GM18499 (cell line): ENCODE measurements at regions not wholly inside any gene's neighbourhood (a gene's known extent, or its start where the extent isn't known, plus 50 kb on each side); places are given as distances from the start of the nearest gene placed in this dataset.
"Not testable (repeated sequence)": the region's sequence is repeated elsewhere in the genome, so short reads cannot be mapped to it uniquely, and the experiment has no call there.

Source experiments
- ATAC-seq: cut with Tn5 transposase; IDR thresholded peaks from one replicate; pipeline ENCODE4 v1.9.1; 2021; ENCODE audit warnings: moderate number of reproducible peaks; ENCODE audit not compliant: insufficient read depth, unreplicated experiment

GRCh38 chr14:41298328-41298690, 308.4 kb upstream of the LRFN5 start:
- no peak for ATAC-seq

DNA sequence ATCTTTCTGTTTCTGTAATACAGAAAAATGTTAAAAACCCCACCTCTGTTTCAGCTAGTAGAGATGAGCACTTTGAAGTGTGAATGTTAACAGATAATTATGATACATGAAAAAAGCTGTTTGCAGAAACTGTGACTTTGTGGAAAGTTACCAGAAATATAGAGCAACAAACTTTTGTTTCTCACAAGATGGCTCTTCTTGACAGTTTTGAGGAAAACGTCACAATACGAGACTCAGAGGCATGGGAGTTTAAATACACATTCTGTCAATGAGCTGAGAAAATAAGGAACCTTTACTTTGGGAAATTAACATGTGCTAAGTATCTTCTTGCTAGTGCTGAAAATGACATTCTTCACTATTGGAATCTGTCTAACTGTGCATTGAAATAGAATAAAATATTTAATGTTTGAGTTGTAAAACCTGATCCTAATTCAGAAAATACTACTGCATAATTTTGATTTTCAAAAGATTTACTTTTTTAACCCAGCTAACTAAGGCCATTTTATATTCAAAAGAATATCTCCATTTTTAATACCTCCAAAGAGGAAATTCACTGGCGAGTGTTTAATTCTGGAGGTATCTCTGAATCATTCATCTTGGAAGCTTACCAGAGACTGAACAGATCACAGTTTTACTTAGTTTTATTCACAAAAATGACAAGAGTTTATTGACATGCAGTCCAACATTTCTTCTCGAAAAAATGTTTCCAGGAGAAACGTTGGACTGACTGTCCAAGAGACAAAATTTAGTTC, 308.9 kb upstream of the LRFN5 start:
- ATAC-seq = no peak

- no peak for ATAC-seq
Observed at GRCh38 chr14:41295734-41296133, 310.9 kb upstream of the LRFN5 start.

GRCh38 chr14:41289025-41289424, 317.7 kb upstream of the LRFN5 start:
- ATAC-seq = no peak

DNA sequence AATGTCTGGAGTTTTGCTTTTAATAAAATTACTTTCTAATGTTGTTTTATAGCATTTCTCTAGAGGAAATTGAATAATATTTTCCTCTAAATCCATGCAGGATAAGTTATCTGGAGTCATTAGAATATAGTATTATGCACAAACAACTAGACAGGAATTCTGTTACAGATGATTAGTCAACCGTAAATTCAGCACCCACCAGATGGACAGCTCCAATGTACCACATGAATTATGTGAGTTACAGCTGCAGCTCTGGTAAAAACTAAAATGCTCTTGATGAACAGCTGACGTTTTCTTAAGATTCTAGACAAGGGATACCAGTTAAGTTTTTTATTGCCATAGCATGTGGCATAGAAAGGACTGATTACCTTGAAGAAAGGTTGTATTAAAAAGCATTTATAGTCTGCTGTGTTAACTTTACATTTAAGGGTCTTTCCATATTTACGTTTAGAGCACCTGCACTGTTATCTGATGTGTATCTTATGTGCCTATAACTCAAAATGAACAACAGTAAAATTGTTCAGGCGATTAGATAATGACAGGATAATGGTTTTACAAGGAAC, 321.4 kb upstream of the LRFN5 start:
- ATAC-seq = no peak

DNA sequence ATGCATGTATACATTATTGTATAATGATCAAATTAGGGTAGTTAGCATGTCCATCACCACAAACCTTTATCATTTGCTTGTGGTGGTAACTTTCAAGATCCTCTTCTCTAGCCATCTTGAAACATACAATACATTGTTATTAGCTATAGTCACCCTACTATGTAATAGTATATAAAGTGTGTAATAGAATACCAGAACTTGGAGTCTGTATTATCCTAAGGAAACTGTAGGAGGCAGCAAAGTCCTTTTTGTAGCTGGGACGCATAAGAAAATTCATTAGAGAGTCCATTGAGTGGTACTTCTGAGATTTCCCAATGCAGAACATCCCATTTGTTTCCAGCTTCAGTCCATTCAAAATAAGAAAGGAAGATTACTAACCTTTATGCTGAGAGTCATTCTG, 325.9 kb upstream of the LRFN5 start:
- ATAC-seq = no peak

GRCh38 chr14:41277450-41277849, 329.2 kb upstream of the LRFN5 start:
- no peak for ATAC-seq

GRCh38 chr14:41257476-41257875, 349.2 kb upstream of the LRFN5 start:
- no peak for ATAC-seq

DNA sequence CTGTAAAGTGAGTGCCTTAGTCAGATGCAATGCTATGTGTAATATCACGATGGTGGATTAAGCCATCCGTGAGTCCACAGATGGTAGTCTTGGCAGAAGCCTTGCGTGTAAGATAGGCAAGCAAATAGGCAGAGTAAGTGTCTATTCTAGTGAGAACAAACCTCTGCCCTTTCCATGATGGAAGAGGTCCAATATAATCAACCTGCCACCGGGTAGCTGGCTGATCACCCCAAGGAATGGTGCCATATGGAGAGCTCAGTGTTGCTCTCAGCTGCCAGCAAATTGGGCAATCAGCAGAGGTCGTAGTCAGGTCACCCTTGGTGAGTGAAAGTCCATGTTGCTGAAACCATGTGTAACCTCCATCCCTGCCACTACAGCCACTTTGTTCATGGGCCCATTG, 371.2 kb upstream of the LRFN5 start:
- ATAC-seq = no peak

- ATAC-seq = no peak
Observed at GRCh38 chr14:41230683-41231082, 376.0 kb upstream of the LRFN5 start.

GRCh38 chr14:41229824-41230223, 376.9 kb upstream of the LRFN5 start:
- no peak for ATAC-seq

- no peak for ATAC-seq
Observed at GRCh38 chr14:41225433-41225832, 381.2 kb upstream of the LRFN5 start.

DNA sequence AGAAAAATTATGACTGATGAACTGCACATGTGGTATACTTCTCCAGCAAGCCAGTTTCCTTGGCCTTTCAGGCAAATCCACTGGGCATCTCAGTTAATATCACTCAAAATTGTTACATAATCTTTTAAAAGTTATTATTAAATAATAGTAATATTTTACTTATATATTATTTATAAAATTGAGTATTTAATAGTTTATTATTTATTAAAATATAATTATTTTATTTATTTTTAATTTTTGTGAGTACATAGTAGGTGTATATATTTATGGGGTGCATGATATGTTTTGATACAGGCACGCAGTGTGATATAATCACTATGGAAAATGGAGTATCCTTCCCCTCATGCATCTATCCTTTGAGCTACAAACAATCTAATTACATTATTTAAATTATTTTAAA, 384.1 kb upstream of the LRFN5 start:
- no peak for ATAC-seq

- not testable (repeated sequence) for ATAC-seq
Observed at GRCh38 chr14:41214978-41215377, 391.7 kb upstream of the LRFN5 start.

GRCh38 chr14:41201696-41202095, 405.0 kb upstream of the LRFN5 start:
- ATAC-seq = no peak

DNA sequence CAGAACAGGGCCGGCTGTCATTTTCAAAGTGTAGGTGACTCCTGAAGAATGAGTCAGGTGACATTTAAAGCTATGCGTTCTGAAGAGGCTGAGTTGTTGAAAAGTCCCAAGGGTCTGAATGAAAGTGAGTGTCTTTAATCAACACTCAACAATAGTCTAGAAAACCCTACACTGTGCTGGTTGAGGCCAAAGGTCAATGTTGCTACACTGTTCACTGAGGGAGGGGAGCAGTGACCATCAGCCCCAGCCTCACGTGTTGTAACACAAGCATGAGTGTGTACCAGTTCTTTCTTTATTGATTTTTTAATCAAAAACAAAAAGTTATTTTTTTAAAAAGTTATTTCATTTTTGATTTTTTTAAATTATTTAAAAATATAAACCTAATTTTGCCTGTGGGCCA, 418.8 kb upstream of the LRFN5 start:
- no peak for ATAC-seq

- no peak for ATAC-seq
Observed at GRCh38 chr14:41171045-41171444, 435.6 kb upstream of the LRFN5 start.

DNA sequence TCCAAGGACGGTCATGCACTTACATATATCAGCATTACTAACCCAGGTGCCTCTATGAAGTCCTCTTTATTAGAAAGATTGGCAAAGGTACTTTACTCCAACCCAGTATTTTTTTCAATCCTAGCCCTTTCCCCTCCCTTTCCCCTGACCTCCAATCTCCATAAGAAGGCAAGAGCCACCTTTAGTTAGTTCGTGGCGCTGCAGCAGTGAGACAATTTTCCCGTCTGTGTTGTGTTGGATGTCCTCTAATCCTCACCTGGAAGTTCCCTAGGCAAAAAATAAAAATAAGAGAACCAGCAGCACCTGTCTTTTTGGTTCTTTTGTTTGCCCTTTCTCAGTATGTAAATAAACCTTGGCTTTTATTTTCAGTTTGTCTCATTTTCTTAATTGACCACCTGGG, 439.6 kb upstream of the LRFN5 start:
- no peak for ATAC-seq

- no peak for ATAC-seq
Observed at GRCh38 chr14:41154143-41154807, 452.4 kb upstream of the LRFN5 start.

DNA sequence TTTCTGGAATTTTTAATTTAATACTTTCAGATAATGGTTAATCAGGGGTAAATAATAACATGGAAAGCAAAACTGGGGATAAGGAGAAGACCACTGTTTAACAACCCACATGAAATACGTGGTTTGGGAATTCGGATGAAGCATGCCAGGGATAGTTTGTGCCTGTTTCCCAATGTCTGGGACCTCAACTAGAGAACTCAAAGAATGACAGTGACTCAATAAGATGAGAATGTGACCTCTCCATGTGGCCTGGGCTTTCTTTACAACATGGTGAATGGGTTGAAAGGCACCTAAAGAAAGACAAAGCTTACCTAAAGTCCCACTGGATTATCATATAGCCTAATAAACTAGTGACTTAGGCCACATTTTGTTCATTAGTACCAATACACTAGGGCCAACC, 460.3 kb upstream of the LRFN5 start:
- no peak for ATAC-seq

DNA sequence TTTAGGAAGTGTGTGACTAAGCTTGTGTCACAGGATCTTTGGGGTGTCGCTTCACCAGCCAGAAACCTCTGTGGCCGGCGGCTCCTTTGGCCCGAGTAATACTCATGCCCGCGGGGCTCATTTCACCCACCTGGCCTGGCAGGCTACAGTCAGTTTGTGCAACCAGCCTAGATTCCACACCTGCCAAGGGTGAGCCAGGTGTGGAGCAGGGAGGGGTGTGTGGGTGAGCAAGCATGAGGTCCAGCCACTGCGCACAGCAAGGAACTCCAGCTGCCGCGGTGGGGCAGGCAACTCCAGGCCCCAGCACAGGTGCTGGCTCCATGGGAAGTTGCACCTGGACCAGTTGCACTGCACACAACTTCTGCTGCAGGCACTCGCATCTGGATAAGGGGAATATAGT, 462.3 kb upstream of the LRFN5 start:
- no peak for ATAC-seq

DNA sequence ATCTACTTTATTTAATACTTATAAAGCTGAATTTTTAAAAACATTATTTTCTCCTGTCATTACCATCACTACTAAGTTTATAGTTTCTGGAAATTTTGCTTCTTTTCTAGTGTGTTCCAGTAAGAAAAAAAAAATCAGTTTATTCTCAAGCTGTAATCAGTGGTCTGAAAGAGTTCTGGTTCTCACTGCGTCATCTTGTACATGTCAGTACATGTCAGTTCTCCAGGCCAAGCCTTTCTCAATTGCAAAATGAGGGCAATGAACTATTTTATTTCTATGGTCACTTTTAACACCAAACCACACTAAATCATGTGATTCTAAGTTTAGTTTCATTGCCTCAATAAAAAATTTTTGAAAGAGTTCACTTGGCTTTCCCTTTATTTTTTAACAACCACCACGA, 468.9 kb upstream of the LRFN5 start:
- no peak for ATAC-seq
